Hepatocyte (in vitro differentiated cells): ENCODE measurements at regions not wholly inside any gene's neighbourhood (a gene's known extent, or its start where the extent isn't known, plus 50 kb on each side); places are given as distances from the start of the nearest gene placed in this dataset.

Experiments
- EZH2 ChIP-seq: fragments of 200-600 bp; sonication (generic); IDR thresholded peaks from 2 replicates; pipeline ENCODE4 v1.6.1; 2016; ENCODE audit warnings: antibody characterized with exemption, mild to moderate bottlenecking, borderline replicate concordance
- EZH2phosphoT487 ChIP-seq: fragments of 200-600 bp; sonication (generic); IDR thresholded peaks from one replicate; pipeline ENCODE4 v1.6.1; 2018; ENCODE audit warnings: antibody characterized with exemption, mild to moderate bottlenecking, low read depth, moderate library complexity; ENCODE audit not compliant: unreplicated experiment, severe bottlenecking
- TF ChIP-seq, protein P1 (sequence below): fragments of 200-600 bp; sonication (generic); IDR thresholded peaks from 2 replicates; pipeline ENCODE4 v1.5.1; 2016; ENCODE audit warnings: antibody characterized with exemption, mild to moderate bottlenecking; ENCODE audit not compliant: poor library complexity

DNA sequence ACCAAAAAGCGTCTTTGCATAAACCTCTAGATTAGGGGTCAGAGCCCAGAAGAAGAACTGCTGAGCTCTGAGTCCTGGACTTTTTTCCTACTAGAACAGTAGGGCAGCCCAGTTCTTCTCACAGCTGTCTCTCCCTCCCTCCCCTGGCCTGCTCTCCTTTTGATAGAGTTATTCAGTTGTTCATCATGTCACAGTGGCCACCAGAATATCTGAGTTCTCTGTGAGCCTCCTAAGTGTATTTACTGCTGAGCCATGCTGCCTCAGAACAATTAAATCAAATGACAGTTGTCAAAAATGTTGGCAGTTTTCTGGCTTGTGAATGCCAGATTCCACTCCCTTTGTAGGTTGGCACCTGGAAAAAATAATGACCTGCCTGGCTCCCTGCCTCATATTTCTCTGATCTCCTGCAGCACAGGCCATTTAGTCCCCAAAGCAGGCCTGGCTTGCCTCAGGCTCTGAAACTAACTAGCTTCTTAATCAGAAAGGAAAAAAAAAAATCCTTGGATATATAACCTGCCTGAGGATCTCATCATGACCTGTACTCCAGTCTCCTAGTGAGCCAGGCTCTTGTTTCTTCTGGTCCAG is 377.4 kb upstream of the LARGE1 start:
- TF ChIP-seq, protein P1, sequence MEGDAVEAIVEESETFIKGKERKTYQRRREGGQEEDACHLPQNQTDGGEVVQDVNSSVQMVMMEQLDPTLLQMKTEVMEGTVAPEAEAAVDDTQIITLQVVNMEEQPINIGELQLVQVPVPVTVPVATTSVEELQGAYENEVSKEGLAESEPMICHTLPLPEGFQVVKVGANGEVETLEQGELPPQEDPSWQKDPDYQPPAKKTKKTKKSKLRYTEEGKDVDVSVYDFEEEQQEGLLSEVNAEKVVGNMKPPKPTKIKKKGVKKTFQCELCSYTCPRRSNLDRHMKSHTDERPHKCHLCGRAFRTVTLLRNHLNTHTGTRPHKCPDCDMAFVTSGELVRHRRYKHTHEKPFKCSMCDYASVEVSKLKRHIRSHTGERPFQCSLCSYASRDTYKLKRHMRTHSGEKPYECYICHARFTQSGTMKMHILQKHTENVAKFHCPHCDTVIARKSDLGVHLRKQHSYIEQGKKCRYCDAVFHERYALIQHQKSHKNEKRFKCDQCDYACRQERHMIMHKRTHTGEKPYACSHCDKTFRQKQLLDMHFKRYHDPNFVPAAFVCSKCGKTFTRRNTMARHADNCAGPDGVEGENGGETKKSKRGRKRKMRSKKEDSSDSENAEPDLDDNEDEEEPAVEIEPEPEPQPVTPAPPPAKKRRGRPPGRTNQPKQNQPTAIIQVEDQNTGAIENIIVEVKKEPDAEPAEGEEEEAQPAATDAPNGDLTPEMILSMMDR, result no peak
- TF ChIP-seq EZH2 (no peak), EZH2phosphoT487 (no peak)
